ENCODE measurements at regions not wholly inside any gene's neighbourhood (a gene's known extent, or its start where the extent isn't known, plus 50 kb on each side); places are given as distances from the start of the nearest gene placed in this dataset.

DNA sequence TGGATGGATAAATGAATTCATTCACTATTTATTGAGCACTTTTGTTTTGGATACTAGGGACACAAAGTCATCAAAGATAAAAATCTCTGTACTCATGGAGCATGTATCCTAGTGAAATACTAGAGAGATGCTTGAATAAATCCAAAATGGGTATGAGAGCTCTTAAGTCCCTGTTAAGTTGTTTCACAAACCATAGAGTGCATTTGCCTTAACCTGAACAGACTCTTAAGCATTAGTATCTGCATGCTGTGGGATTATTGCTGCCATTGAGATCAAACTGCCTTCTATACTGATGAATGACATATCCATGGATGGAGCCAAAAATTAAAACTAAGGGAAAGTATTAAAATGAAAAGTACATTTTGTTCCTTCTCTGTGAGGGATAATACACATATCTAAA is 206.5 kb upstream of the KRR1 start:
- no peak for DNase-seq (ENCODE audit: low read depth)
- TF ChIP-seq, protein P1, sequence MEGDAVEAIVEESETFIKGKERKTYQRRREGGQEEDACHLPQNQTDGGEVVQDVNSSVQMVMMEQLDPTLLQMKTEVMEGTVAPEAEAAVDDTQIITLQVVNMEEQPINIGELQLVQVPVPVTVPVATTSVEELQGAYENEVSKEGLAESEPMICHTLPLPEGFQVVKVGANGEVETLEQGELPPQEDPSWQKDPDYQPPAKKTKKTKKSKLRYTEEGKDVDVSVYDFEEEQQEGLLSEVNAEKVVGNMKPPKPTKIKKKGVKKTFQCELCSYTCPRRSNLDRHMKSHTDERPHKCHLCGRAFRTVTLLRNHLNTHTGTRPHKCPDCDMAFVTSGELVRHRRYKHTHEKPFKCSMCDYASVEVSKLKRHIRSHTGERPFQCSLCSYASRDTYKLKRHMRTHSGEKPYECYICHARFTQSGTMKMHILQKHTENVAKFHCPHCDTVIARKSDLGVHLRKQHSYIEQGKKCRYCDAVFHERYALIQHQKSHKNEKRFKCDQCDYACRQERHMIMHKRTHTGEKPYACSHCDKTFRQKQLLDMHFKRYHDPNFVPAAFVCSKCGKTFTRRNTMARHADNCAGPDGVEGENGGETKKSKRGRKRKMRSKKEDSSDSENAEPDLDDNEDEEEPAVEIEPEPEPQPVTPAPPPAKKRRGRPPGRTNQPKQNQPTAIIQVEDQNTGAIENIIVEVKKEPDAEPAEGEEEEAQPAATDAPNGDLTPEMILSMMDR (conservative IDR thresholded peaks at IDR 0.05; ENCODE audit: low read depth, low read length): no peak

DNA sequence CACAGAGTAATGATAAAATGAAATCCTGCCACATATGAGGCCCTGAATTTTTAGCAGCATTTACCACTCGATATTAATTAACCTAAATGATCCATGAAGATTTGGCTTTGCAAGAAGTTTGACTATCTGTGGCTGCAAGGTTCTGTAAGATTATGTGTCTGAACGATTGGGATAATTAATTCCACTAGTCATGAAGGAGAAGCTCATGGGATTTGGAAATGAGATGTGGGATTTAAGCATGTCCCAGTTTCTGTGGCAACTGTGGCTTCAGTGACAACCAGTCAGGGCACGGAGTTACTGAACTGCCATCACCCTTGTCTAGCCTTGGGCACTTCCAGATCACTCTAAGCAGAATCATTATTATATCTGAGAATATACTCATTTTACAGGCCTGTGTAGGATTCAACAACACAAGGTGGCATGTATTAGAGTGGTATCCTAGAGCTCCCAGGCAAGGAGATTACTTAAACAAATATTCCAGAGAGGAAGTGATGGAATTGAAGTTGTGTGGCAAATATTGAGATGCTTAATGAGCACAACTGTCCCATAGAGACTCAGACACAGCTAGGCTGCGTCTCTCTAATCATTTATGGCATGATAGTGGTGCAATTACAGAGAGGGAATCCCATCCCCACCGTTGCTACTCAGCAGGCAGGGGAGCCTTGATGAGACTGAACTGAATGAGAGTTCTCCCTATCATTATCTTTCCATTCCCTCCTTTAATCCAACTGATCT is 205.0 kb upstream of the KRR1 start:
- DNase-seq (ENCODE audit: low read depth): no peak
- TF ChIP-seq, protein P1 (conservative IDR thresholded peaks at IDR 0.05; ENCODE audit: low read depth, low read length): no peak
- no peak overlapping the region for H3K4me3 ChIP-seq (ENCODE audit: low read depth, low read length)

More for the DNA sequence above, 206.5 kb upstream of the KRR1 start:
- no peak overlapping the region for H3K4me3 ChIP-seq (ENCODE audit: low read depth, low read length)

DNA sequence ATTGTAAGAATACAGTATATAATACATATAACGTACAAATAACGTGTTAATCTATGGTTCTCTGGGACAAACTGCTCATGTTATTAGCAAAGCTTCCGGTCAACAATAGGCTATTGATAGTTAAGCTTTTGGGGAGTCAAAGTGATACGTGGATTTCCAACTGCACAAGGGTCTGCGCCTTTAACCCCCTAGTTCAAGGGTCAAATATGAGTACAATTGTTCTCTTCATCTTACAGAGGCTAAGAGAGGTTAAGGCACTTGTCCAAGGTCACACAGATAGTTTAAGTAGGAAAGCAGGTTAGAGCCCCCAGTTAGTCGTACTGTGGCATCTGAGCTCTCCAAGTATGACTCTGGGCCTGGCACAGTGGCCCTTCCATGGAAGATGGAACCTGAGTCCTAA is 204.3 kb upstream of the KRR1 start:
- H3K4me3 ChIP-seq (ENCODE audit: low read depth, low read length): no peak overlapping the region
- TF ChIP-seq, protein P1 (conservative IDR thresholded peaks at IDR 0.05; ENCODE audit: low read depth, low read length): no peak
- no peak for DNase-seq (ENCODE audit: low read depth)

DNA sequence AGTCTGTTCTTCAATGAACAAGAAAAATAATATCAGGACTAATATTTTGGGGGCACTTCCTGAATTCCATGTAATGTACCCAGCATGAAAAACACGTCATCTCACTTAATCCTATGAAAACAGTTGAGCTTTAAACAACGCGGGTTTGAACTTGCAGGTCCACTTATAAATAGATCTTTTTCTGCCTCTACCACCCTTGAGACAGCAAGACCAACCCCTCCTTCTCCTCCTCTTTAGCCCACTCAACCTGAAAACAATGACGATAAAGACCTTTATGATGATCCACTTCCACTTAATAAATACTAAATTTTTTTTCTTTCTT is 203.9 kb upstream of the KRR1 start:
- TF ChIP-seq, protein P1 (conservative IDR thresholded peaks at IDR 0.05; ENCODE audit: low read depth, low read length): no peak
- no peak overlapping the region for H3K4me3 ChIP-seq (ENCODE audit: low read depth, low read length)
- DNase-seq (ENCODE audit: low read depth): no peak

DNA sequence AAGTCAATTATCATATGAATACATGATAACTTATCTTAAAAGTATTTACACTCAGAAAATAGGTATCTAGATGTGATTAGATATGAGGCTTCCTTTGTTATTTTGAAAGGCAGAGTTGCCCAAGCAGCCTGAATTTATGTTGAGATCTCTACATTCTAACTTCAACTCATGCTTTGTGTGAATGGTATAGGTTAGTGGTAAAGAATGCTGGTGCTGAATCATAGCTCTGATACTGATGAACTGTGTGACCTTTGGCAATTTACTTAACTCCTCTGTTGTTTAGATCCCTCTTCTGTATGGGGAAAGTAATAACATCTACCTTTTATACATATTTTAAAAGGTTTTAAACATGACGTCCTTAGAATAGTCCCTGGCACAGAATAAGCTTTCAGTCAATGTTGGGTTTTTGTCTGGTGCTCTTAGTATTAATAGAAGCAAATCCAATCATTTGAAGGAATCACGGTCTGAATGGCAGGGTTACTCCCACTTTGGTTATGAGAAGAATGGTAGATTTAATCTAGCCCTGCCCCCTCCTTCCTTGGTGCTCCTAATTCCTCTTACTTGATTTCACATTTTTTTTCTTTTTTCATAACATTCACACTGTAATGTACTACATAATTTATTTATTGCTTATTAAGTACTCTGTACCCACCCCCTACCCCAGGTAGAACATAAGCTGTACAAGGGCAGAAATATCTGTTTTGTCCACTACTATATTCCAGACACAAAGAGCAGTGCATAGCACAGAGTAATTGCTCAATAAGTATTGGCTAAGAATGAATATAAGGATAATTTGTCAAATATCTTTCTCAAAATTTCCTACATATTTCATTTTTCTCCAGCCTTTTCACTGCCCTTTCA is 203.3 kb upstream of the KRR1 start:
- no peak overlapping the region for H3K4me3 ChIP-seq (ENCODE audit: low read depth, low read length)
- TF ChIP-seq, protein P1 (conservative IDR thresholded peaks at IDR 0.05; ENCODE audit: low read depth, low read length): no peak

DNA sequence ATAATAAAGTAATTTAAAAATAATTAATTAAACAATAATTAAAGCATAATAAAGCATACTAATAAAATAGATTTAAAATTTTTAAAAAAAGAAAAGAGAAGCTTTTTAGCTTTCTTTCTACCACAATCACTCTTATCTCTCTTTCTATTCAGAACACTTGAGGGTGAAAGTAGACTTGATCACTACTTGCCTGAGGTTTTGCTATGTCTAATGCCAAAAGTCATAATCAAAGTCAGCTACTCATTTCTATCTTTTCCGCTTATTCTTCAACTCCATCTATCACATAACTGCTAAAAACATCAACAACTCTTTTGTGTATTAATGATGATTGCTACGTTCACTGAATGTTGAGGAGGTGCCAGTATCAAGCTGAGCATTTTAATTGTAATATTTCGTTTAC is 202.0 kb upstream of the KRR1 start:
- TF ChIP-seq, protein P1 (conservative IDR thresholded peaks at IDR 0.05; ENCODE audit: low read depth, low read length): no peak
- H3K4me3 ChIP-seq (ENCODE audit: low read depth, low read length): no peak overlapping the region
- no peak for DNase-seq (ENCODE audit: low read depth)

More for the DNA sequence above, 203.3 kb upstream of the KRR1 start:
- no peak for DNase-seq (ENCODE audit: low read depth)
